ENCODE measurements at regions not wholly inside any gene's neighbourhood (a gene's known extent, or its start where the extent isn't known, plus 50 kb on each side); places are given as distances from the start of the nearest gene placed in this dataset.

DNA sequence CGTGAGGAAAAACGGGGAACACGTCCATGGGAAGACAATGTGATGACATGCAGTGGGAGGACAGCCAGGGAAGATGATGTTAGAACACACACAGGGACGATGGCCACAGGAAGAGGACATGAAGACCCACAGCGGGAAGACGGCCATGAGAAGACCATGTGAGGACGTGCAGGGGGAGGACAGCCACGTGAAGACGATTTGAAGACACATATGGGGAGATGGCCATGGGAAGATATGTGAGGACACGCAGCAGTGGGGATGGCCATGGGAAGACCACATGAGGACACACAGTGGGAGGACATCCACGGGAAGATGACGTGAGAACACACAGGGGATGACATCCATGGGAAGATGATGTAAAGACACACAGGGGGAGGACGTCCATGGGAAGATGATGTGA lies 83.8 kb downstream of the UQCRFS1 start:
- Histone ChIP-seq H3K9ac (replicated peaks; ENCODE audit: extremely low read depth, insufficient read depth, low read length) (no peak overlapping the region), H3K9me3 (replicated peaks; ENCODE audit: control insufficient read depth, insufficient read depth, low read length) (peaks cover 3% of the 10 kb centered on the region), H3K4me3 (replicated peaks in 1 of 3; ENCODE audit: insufficient read depth in 1 of 3, low read depth in 1 of 3, low read length in 3 of 3) (no peak overlapping the region), H3K9me1 (replicated peaks; ENCODE audit: control insufficient read depth, extremely low read depth, insufficient read depth, low read length) (no peaks in the 10 kb centered on the region), H3K27ac (ENCODE audit: insufficient read depth, low read depth, low read length) (no peak overlapping the region), H3K4me2 (ENCODE audit: insufficient read depth, low read length) (no peak overlapping the region), H3K36me3 (ENCODE audit: control insufficient read depth in 2 of 2, extremely low read depth in 1 of 2, insufficient read depth in 2 of 2, low read length in 2 of 2) (no peaks in the 10 kb centered on the region), H3K27me3 (ENCODE audit: control insufficient read depth in 2 of 2, insufficient read depth in 2 of 2, low read length in 2 of 2) (no peaks in the 10 kb centered on the region), H3K4me1 (ENCODE audit: control insufficient read depth, extremely low read depth, insufficient read depth, low read length) (no peaks in the 10 kb centered on the region), H3K79me2 (ENCODE audit: control insufficient read depth, insufficient read depth, low read length) (no peaks in the 10 kb centered on the region), H2AFZ (ENCODE audit: low read depth, low read length) (no peak overlapping the region), H4K20me1 (replicated peaks; ENCODE audit: control insufficient read depth, extremely low read depth, insufficient read depth, low read length) (no peaks in the 10 kb centered on the region)
- POLR2A ChIA-PET = no interaction called here
- no TSS peak for BruUV-seq (replicated peaks)
- intact Hi-C loops (cut with micrococcal nuclease) (no loop called here), dilution Hi-C loops (cut with MboI; ENCODE audit: extremely low pct_ligation_motif_present, low sequenced_read_pairs) (no loop called here)
- FAIRE-seq = no peak
- no peak for TF ChIP-seq FOS (IDR thresholded peaks at IDR 0.05; ENCODE audit: borderline replicate concordance, insufficient read depth, low read length)
- no peak for TF ChIP-seq GATA2 (IDR thresholded peaks at IDR 0.05; ENCODE audit: insufficient read depth, insufficient read length, low read depth, low read length)
- TF ChIP-seq, protein P1, sequence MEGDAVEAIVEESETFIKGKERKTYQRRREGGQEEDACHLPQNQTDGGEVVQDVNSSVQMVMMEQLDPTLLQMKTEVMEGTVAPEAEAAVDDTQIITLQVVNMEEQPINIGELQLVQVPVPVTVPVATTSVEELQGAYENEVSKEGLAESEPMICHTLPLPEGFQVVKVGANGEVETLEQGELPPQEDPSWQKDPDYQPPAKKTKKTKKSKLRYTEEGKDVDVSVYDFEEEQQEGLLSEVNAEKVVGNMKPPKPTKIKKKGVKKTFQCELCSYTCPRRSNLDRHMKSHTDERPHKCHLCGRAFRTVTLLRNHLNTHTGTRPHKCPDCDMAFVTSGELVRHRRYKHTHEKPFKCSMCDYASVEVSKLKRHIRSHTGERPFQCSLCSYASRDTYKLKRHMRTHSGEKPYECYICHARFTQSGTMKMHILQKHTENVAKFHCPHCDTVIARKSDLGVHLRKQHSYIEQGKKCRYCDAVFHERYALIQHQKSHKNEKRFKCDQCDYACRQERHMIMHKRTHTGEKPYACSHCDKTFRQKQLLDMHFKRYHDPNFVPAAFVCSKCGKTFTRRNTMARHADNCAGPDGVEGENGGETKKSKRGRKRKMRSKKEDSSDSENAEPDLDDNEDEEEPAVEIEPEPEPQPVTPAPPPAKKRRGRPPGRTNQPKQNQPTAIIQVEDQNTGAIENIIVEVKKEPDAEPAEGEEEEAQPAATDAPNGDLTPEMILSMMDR (IDR thresholded peaks at IDR 0.05; ENCODE audit: extremely low read depth in 1 of 2, insufficient read depth in 1 of 2, low read depth in 1 of 2, low read length in 2 of 2) = no peak
- no peak for TF ChIP-seq POLR2AphosphoS5 (IDR thresholded peaks at IDR 0.05; ENCODE audit: insufficient read depth, low read depth, low read length)
- no peak for TF ChIP-seq POLR2A (IDR thresholded peaks at IDR 0.05; ENCODE audit: low read depth, low read length)
- TF ChIP-seq MYC (IDR thresholded peaks at IDR 0.05; ENCODE audit: low read depth, low read length) = no peak
- no peak for TF ChIP-seq EZH2 (IDR thresholded peaks at IDR 0.05; ENCODE audit: borderline replicate concordance, low read depth, low read length, severe bottlenecking)
- DNase-seq (ENCODE audit: low read depth, low spot score) = no peak
- CTCF ChIA-PET = no interaction called here

- BruUV-seq (replicated peaks) = no TSS peak
- no peak overlapping the region for H3K27ac ChIP-seq (ENCODE audit: insufficient read depth, low read depth, low read length)
- no peak overlapping the region for H2AFZ ChIP-seq (ENCODE audit: low read depth, low read length)
- peaks cover 3% of the 10 kb centered on the region for H3K9me3 ChIP-seq (replicated peaks; ENCODE audit: control insufficient read depth, insufficient read depth, low read length)
- H3K4me1 ChIP-seq (ENCODE audit: control insufficient read depth, extremely low read depth, insufficient read depth, low read length) = no peaks in the 10 kb centered on the region
- H3K79me2 ChIP-seq (ENCODE audit: control insufficient read depth, insufficient read depth, low read length) = no peaks in the 10 kb centered on the region
- H3K4me3 ChIP-seq (replicated peaks in 1 of 3; ENCODE audit: insufficient read depth in 1 of 3, low read depth in 1 of 3, low read length in 3 of 3) = no peak overlapping the region
- no peaks in the 10 kb centered on the region for H3K9me1 ChIP-seq (replicated peaks; ENCODE audit: control insufficient read depth, extremely low read depth, insufficient read depth, low read length)
- H3K4me2 ChIP-seq (ENCODE audit: insufficient read depth, low read length) = no peak overlapping the region
- no peak overlapping the region for H3K9ac ChIP-seq (replicated peaks; ENCODE audit: extremely low read depth, insufficient read depth, low read length)
- H3K27me3 ChIP-seq (ENCODE audit: control insufficient read depth in 2 of 2, insufficient read depth in 2 of 2, low read length in 2 of 2) = no peaks in the 10 kb centered on the region
- ChIA-PET POLR2A (no interaction called here), CTCF (no interaction called here)
- TF ChIP-seq, protein P1 (IDR thresholded peaks at IDR 0.05; ENCODE audit: extremely low read depth in 1 of 2, insufficient read depth in 1 of 2, low read depth in 1 of 2, low read length in 2 of 2) = no peak
- TF ChIP-seq MAX (IDR thresholded peaks at IDR 0.05; ENCODE audit: insufficient read depth, insufficient read length) = no peak
- DNase-seq (ENCODE audit: low read depth, low spot score) = no peak
- H4K20me1 ChIP-seq (replicated peaks; ENCODE audit: control insufficient read depth, extremely low read depth, insufficient read depth, low read length) = no peaks in the 10 kb centered on the region
- FAIRE-seq = no peak
- dilution Hi-C loops (cut with MboI; ENCODE audit: extremely low pct_ligation_motif_present, low sequenced_read_pairs) (no loop called here), intact Hi-C loops (cut with micrococcal nuclease) (no loop called here)
- no peaks in the 10 kb centered on the region for H3K36me3 ChIP-seq (ENCODE audit: control insufficient read depth in 2 of 2, extremely low read depth in 1 of 2, insufficient read depth in 2 of 2, low read length in 2 of 2)
Observed at GRCh38 chr19:29128203-29128602, 84.7 kb downstream of the UQCRFS1 start.

Measured in endothelial cell of umbilical vein (primary cell).